Heart left ventricle (tissue), 16 donors: ENCODE measurements at regions not wholly inside any gene's neighbourhood (a gene's known extent, or its start where the extent isn't known, plus 50 kb on each side); places are given as distances from the start of the nearest gene placed in this dataset.

Source experiments
- ATAC-seq, 4 donors: fragments of 200-7000 bp; cut with Tn5 transposase; one replicate each; pipeline ENCODE4 v1.9.1; 2020 to 2022; ENCODE audit warnings: moderate library complexity in 4 of 4, mild to moderate bottlenecking in 3 of 4, moderate number of reproducible peaks in 1 of 4
- DNase-seq, 5 donors: peaks; one replicate each; pipeline ENCODE4 v3.0.0-alpha.2; 2020
- H3K27ac ChIP-seq, 12 donors: fragments of 200-600 bp; sonication (generic) in 4 of 12; one replicate each; pipeline versions ENCODE4 v1.5.0 to v1.8.0; 2016 to 2022; ENCODE audit warnings: mild to moderate bottlenecking in 2 of 12
- H3K27me3 ChIP-seq, 9 donors: fragments of 200-600 bp; sonication (generic) in 2 of 9; one replicate each; pipeline versions ENCODE4 v1.5.1 to v1.8.0; 2016 to 2022; ENCODE audit warnings: mild to moderate bottlenecking in 3 of 9
- H3K36me3 ChIP-seq, 9 donors: fragments of 200-600 bp; sonication (generic) in 2 of 9; one replicate each; pipeline versions ENCODE4 v1.5.0 to v1.8.0; 2018 to 2022; ENCODE audit warnings: mild to moderate bottlenecking in 2 of 9
- H3K4me1 ChIP-seq, 12 donors: fragments of 200-600 bp; sonication (generic) in 4 of 12; one replicate each; pipeline versions ENCODE4 v1.5.0 to v1.8.0; 2016 to 2022; ENCODE audit warnings: mild to moderate bottlenecking in 3 of 12
- H3K4me3 ChIP-seq, 12 donors: fragments of 200-600 bp; sonication (generic) in 4 of 12; one replicate each; pipeline versions ENCODE4 v1.5.0 to v1.8.0; 2017 to 2022; ENCODE audit warnings: mild to moderate bottlenecking in 9 of 12, moderate library complexity in 4 of 12
- H3K9me3 ChIP-seq, 12 donors: fragments of 200-600 bp; sonication (generic) in 4 of 12; one replicate each; pipeline versions ENCODE4 v1.5.0 to v1.8.0; 2016 to 2022; ENCODE audit warnings: mild to moderate bottlenecking in 1 of 12
- POLR2A ChIP-seq, 2 donors: fragments of 450-650 bp; IDR thresholded peaks; one replicate each; pipeline ENCODE4 v1.6.1; 2017; ENCODE audit warnings: antibody characterized with exemption in 2 of 2, mild to moderate bottlenecking in 2 of 2, moderate library complexity in 2 of 2
- WGBS, 4 donors: extraction: QIAGEN DNeasy Blood & Tissue Kit in 2 of 4; methylation state at CpG; one replicate each; pipeline versions ENCODE4 v1.1.5 to v1.1.7; 2013 to 2018; 5-methylcytosine and 5-hydroxymethylcytosine counted together
- intact Hi-C, 10 donors: fragments of 100-400 bp; cut with DNase I; formaldehyde crosslinking; loops; one replicate each; pipeline versions ENCODE4 v1.11.1 to v1.14.2; 2022
- TF ChIP-seq, protein P1 (sequence below), 12 donors: fragments of 200-600 bp; sonication (generic) in 4 of 12; IDR thresholded peaks; one replicate each; pipeline versions ENCODE4 v1.5.0 to v1.8.0; 2018 to 2022; ENCODE audit warnings: antibody characterized with exemption in 12 of 12, mild to moderate bottlenecking in 5 of 12
- donor health status: ischemic (EF 13 %, LVEDD 7.1; RV severe dilation, severe dysfunction).
- donor health status: healthy with polysubstance abuse.
- donor health status: DM: no; HTN: yes; CAD: no.
- donor health status: DM: no; HTN: no; CAD: no.
- donor health status: ischemic (EF 25% LVEDD 6.9; RV normal size, moderate dysfunction).
- donor health status: ischemic (EF 25% LVEDD 5.7; RV mildly dilated, moderate dysfunction).
- donor health status: healthy.
- donor health status: DM: yes; HTN: yes; CAD: no.
- donor health status: ischemic (EF 35%, LVEDD 5.7; RV mildly dilated, moderate dysfunction).
- donor health status: nonischemic (EF 11% LVEDD 7.7; RV severe dilation, severe dysfunction).
- donor health status: DM: yes; HTN: yes; CAD: no.
- donor health status: PGD.
- donor health status: ischemic (EF 29% LVEDD 5.4; RV normal size, mild dysfunction).
- donor health status: nonischemic (EF 23%, LVEDD 6.1; RV moderate dilation, normal function).

DNA sequence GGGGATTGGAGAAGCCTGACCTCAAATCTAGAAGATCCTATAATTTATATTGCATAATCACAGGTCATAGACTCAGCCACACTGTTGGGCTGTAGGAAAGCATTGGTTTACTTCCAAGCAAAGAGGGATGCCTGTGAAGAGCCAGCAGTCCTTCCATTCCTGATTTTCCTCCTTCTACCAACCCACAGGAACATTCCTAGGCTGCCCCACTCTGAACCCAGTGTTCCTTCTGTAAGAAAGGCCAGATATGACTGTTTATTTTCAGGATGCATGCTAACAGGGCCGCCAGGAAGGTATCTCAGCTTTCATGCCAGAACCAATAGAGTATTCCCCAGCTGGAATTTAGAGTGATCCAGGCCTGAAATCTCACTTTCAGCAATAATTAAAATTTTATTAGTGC is 197.1 kb downstream of the ETS1 start:
- H3K36me3 ChIP-seq: no peaks in the 10 kb centered on the region
- H3K27me3 ChIP-seq: no peaks in the 10 kb centered on the region
- ATAC-seq (peak in 1 of 4 donors; percentile 48), DNase-seq (no peak)
- H3K4me3 ChIP-seq: no peak overlapping the region
- TF ChIP-seq POLR2A (IDR thresholded peaks at IDR 0.05): no peak
- TF ChIP-seq, protein P1, sequence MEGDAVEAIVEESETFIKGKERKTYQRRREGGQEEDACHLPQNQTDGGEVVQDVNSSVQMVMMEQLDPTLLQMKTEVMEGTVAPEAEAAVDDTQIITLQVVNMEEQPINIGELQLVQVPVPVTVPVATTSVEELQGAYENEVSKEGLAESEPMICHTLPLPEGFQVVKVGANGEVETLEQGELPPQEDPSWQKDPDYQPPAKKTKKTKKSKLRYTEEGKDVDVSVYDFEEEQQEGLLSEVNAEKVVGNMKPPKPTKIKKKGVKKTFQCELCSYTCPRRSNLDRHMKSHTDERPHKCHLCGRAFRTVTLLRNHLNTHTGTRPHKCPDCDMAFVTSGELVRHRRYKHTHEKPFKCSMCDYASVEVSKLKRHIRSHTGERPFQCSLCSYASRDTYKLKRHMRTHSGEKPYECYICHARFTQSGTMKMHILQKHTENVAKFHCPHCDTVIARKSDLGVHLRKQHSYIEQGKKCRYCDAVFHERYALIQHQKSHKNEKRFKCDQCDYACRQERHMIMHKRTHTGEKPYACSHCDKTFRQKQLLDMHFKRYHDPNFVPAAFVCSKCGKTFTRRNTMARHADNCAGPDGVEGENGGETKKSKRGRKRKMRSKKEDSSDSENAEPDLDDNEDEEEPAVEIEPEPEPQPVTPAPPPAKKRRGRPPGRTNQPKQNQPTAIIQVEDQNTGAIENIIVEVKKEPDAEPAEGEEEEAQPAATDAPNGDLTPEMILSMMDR (IDR thresholded peaks at IDR 0.05): no peak
- intact Hi-C loops: loop anchor here in 1 of 10 donors (5.0 to 10.0 kb wide), 2 partner anchors 33 to 65 kb away; no protein-coding TSS in a partner anchor
- H3K27ac ChIP-seq: no peak overlapping the region
- 64 to 87% (median 78%) methylated on average over 1 of the region's 1 CpG for WGBS, 4 donors
- peaks cover 0 to 35% (median 12%) of the 10 kb centered on the region in 12 donors for H3K4me1 ChIP-seq
- H3K9me3 ChIP-seq: no peaks in the 10 kb centered on the region

DNA sequence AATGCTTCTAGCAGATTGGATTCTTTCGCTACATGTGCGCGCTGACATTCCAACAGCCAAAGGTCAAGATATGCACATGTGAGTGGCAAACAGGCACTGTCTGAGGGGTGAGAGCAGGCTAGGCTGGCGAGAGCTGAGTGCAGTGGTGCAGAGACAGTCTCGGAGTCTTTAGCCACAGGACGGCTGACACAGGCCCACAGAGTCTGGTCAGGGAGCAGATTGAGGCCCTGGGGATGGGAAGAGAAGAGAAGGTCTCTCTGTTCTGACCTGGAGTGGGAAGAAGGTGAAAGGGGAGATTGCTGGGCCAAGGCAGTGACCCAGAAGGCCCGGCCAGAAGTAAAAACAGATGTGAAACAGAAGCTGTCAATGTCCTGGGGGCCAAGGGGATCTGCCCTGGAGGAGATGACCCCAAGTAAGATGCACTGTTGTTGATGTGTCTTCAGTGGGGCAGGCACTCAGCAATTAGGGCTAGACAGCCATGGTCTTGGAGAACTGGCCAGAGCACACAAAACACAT is 197.8 kb downstream of the ETS1 start:
- H3K36me3 ChIP-seq: no peaks in the 10 kb centered on the region
- intact Hi-C loops: no loop called here
- H3K27me3 ChIP-seq: no peaks in the 10 kb centered on the region
- H3K4me1 ChIP-seq: peaks cover 0 to 34% (median 11%) of the 10 kb centered on the region in 12 donors
- peak; percentile 27 to 63 (median 38) for ATAC-seq
- no peak for TF ChIP-seq POLR2A (IDR thresholded peaks at IDR 0.05)
- TF ChIP-seq, protein P1 (IDR thresholded peaks at IDR 0.05): no peak
- no peak overlapping the region for H3K4me3 ChIP-seq
- DNase-seq: peak in 3 of 5 donors; percentile 27 to 59 (median 40)
- no peaks in the 10 kb centered on the region for H3K9me3 ChIP-seq
- no peak overlapping the region for H3K27ac ChIP-seq
- 72 to 82% (median 81%) methylated on average over 7 of the region's 7 CpGs for WGBS, 4 donors

GRCh38 chr11:128388206-128388815 is 199.0 kb downstream of the ETS1 start:
- no peaks in the 10 kb centered on the region for H3K9me3 ChIP-seq
- intact Hi-C loops: no loop called here
- peaks cover 0 to 28% (median 6%) of the 10 kb centered on the region in 12 donors for H3K4me1 ChIP-seq
- TF ChIP-seq, protein P1 (IDR thresholded peaks at IDR 0.05): no peak
- no peak for TF ChIP-seq POLR2A (IDR thresholded peaks at IDR 0.05)
- H3K36me3 ChIP-seq: no peaks in the 10 kb centered on the region
- no peak overlapping the region for H3K27ac ChIP-seq
- DNase-seq (no peak), ATAC-seq (no peak)
- no peaks in the 10 kb centered on the region for H3K27me3 ChIP-seq
- no peak overlapping the region for H3K4me3 ChIP-seq
- 96 to 99% (median 97%) methylated on average over 5 of the region's 5 CpGs for WGBS, 4 donors

GRCh38 chr11:128379587-128380580 is 207.5 kb downstream of the ETS1 start:
- ATAC-seq (no peak), DNase-seq (no peak)
- peaks cover 0 to 22% (median 4%) of the 10 kb centered on the region in 12 donors for H3K9me3 ChIP-seq
- no peak overlapping the region for H3K4me3 ChIP-seq
- 81 to 93% (median 85%) methylated on average over 3 of the region's 3 CpGs for WGBS, 4 donors
- no peaks in the 10 kb centered on the region for H3K27me3 ChIP-seq
- intact Hi-C loops: no loop called here
- H3K27ac ChIP-seq: no peak overlapping the region
- H3K4me1 ChIP-seq: no peaks in the 10 kb centered on the region
- no peaks in the 10 kb centered on the region for H3K36me3 ChIP-seq
- TF ChIP-seq, protein P1 (IDR thresholded peaks at IDR 0.05): no peak
- TF ChIP-seq POLR2A (IDR thresholded peaks at IDR 0.05): no peak
